IMR-90 (cell line): ENCODE measurements at regions not wholly inside any gene's neighbourhood (a gene's known extent, or its start where the extent isn't known, plus 50 kb on each side); places are given as distances from the start of the nearest gene placed in this dataset.

Experiments
- ATAC-seq: fragments of 200-7000 bp; cut with Tn5 transposase; 2 replicates; pipeline ENCODE4 v1.9.1; 2020; ENCODE audit warnings: low read depth, mild to moderate bottlenecking, moderate library complexity
- BruUV-seq: library from RNA; stranded (reverse); fragments of 400-500 nt; replicated peaks from 2 replicates; lab custom pipeline; 2021; lab: Mats Ljungman, UMichigan
- CTCF ChIA-PET: fragments of 300-600 bp; formaldehyde crosslinking; extraction: SDS; loops from one replicate; lab custom pipeline; 2021; ENCODE audit warnings: antibody characterized with exemption; lab: Yijun Ruan, JAX
- POLR2A ChIA-PET: fragments of 300-600 bp; sonication (Branson Sonifier 250); formaldehyde crosslinking; loops from one replicate; lab custom pipeline; 2022; ENCODE audit warnings: antibody characterized with exemption; ENCODE audit not compliant: unreplicated experiment; lab: Charles Lee
- DNase-seq: peaks from one replicate; pipeline ENCODE4 v3.0.0; 2013
- H2AFZ ChIP-seq: replicated peaks from 2 replicates; pipeline ENCODE3; 2013; ENCODE audit warnings: low read length, mild to moderate bottlenecking; ENCODE audit not compliant: poor library complexity
- H2AK5ac ChIP-seq: 2 replicates; pipeline ENCODE4 v1.6.1; 2013; ENCODE audit warnings: low read depth, low read length, inconsistent platforms
- H2AK9ac ChIP-seq: replicated peaks from 2 replicates; pipeline ENCODE3; 2013; ENCODE audit warnings: mild to moderate bottlenecking, low read depth, low read length, moderate library complexity; ENCODE audit not compliant: poor library complexity
- H2BK120ac ChIP-seq: 2 replicates; pipeline ENCODE4 v1.6.1; 2013; ENCODE audit warnings: low read depth, low read length, inconsistent platforms
- H2BK15ac ChIP-seq: 3 replicates; pipeline ENCODE4 v1.6.1; 2013; ENCODE audit warnings: low read depth, low read length, inconsistent platforms
- H2BK20ac ChIP-seq: 2 replicates; pipeline ENCODE4 v1.6.1; 2013; ENCODE audit warnings: low read depth, mild to moderate bottlenecking, inconsistent platforms, low read length, moderate library complexity
- H2BK5ac ChIP-seq: 2 replicates; pipeline ENCODE4 v1.6.1; 2013; ENCODE audit warnings: mild to moderate bottlenecking, low read depth, low read length, inconsistent platforms; ENCODE audit not compliant: poor library complexity, severe bottlenecking
- H3K14ac ChIP-seq: replicated peaks from 2 replicates; pipeline ENCODE4 v1.6.1; 2013; ENCODE audit warnings: low read depth, low read length, inconsistent platforms
- H3K18ac ChIP-seq: 2 replicates; pipeline ENCODE4 v1.6.1; 2013; ENCODE audit warnings: low read depth, low read length, control low read depth
- H3K23ac ChIP-seq: 2 replicates; pipeline ENCODE4 v1.6.1; 2013; ENCODE audit warnings: low read depth, low read length, inconsistent platforms
- H3K27ac ChIP-seq: 2 replicates; pipeline ENCODE4 v1.5.1; 2013; ENCODE audit warnings: mild to moderate bottlenecking, control low read depth, low read length; ENCODE audit not compliant: insufficient read depth
- H3K27me3 ChIP-seq: 2 replicates; pipeline ENCODE4 v1.6.1; 2013; ENCODE audit warnings: low read length; ENCODE audit not compliant: control insufficient read depth, insufficient read depth
- H3K36me3 ChIP-seq: 2 replicates; pipeline ENCODE4 v1.6.1; 2013; ENCODE audit warnings: low read length, mixed read lengths; ENCODE audit not compliant: control insufficient read depth, insufficient read depth
- H3K4ac ChIP-seq: 2 replicates; pipeline ENCODE4 v1.6.1; 2013; ENCODE audit warnings: low read depth, low read length, inconsistent platforms
- H3K4me1 ChIP-seq: 2 replicates; pipeline ENCODE4 v1.6.1; 2013; ENCODE audit warnings: low read length, mixed read lengths; ENCODE audit not compliant: control insufficient read depth, insufficient read depth
- H3K4me2 ChIP-seq: 2 replicates; pipeline ENCODE4 v1.6.1; 2013; ENCODE audit warnings: low read depth, mild to moderate bottlenecking, control low read depth, low read length, moderate library complexity
- H3K4me3 ChIP-seq: 2 replicates; pipeline ENCODE4 v1.5.1; 2013; ENCODE audit warnings: low read depth, mild to moderate bottlenecking, control low read depth, low read length, moderate library complexity; ENCODE audit not compliant: insufficient read depth
- H3K56ac ChIP-seq: 2 replicates; pipeline ENCODE4 v1.6.1; 2013; ENCODE audit warnings: low read length, inconsistent platforms; ENCODE audit not compliant: insufficient read depth; ENCODE audit errors: extremely low read depth
- H3K79me1 ChIP-seq, 2 experiments: 2 replicates each; pipeline ENCODE4 v1.6.1; 2013; ENCODE audit warnings: low read length in 2 of 2, inconsistent platforms in 1 of 2, low read depth in 1 of 2
- H3K9ac ChIP-seq: 2 replicates; pipeline ENCODE4 v1.6.1; 2013; ENCODE audit warnings: low read depth, low read length, control low read depth
- H3K9me1 ChIP-seq: 2 replicates; pipeline ENCODE4 v1.6.1; 2013; ENCODE audit warnings: low read length, inconsistent platforms; ENCODE audit not compliant: insufficient read depth
- H3K9me3 ChIP-seq: 2 replicates; pipeline ENCODE4 v1.6.1; 2013; ENCODE audit warnings: low read length; ENCODE audit not compliant: control insufficient read depth, insufficient read depth
- H4K20me1 ChIP-seq: 2 replicates; pipeline ENCODE4 v1.6.1; 2013; ENCODE audit warnings: low read length, inconsistent platforms; ENCODE audit not compliant: insufficient read depth
- H4K5ac ChIP-seq: 2 replicates; pipeline ENCODE4 v1.6.1; 2013; ENCODE audit warnings: mild to moderate bottlenecking, low read depth, low read length, control low read depth
- H4K8ac ChIP-seq, 2 experiments: 2 replicates each; pipeline ENCODE4 v1.6.1; 2013; ENCODE audit warnings: low read depth in 2 of 2, low read length in 2 of 2, control low read depth in 1 of 2, inconsistent platforms in 1 of 2
- H4K91ac ChIP-seq: 2 replicates; pipeline ENCODE4 v1.6.1; 2013; ENCODE audit warnings: low read depth, low read length, inconsistent platforms; ENCODE audit not compliant: insufficient read depth
- BHLHE40 ChIP-seq: fragments of 150-350 bp; IDR thresholded peaks from 2 replicates; pipeline ENCODE4 v1.6.1; 2016; ENCODE audit warnings: mild to moderate bottlenecking, low read depth, low read length
- CEBPB ChIP-seq: IDR thresholded peaks from 2 replicates; pipeline ENCODE4 v1.6.1; 2012; ENCODE audit warnings: low read depth, low read length, improper control_type of control experiment
- CHD1 ChIP-seq: IDR thresholded peaks from 2 replicates; pipeline ENCODE4 v1.6.1; 2012; ENCODE audit warnings: low read depth, low read length, improper control_type of control experiment
- ELK1 ChIP-seq: fragments of 150-350 bp; IDR thresholded peaks from 2 replicates; pipeline ENCODE4 v1.6.1; 2016; ENCODE audit warnings: low read depth, mild to moderate bottlenecking, low read length, moderate library complexity, borderline replicate concordance
- FOS ChIP-seq: fragments of 150-350 bp; IDR thresholded peaks from 2 replicates; pipeline ENCODE4 v1.6.1; 2016; ENCODE audit warnings: low read depth, low read length
- MAFK ChIP-seq: IDR thresholded peaks from 2 replicates; pipeline ENCODE4 v1.6.1; 2012; ENCODE audit warnings: low read depth, low read length, improper control_type of control experiment
- MAZ ChIP-seq: IDR thresholded peaks from 2 replicates; pipeline ENCODE4 v1.6.1; 2012; ENCODE audit warnings: low read depth, mild to moderate bottlenecking, low read length, improper control_type of control experiment, moderate library complexity, borderline replicate concordance
- MXI1 ChIP-seq: IDR thresholded peaks from 2 replicates; pipeline ENCODE4 v1.6.1; 2012; ENCODE audit warnings: low read depth, mild to moderate bottlenecking, low read length, moderate library complexity, borderline replicate concordance
- NFE2L2 ChIP-seq: fragments of 150-350 bp; IDR thresholded peaks from 2 replicates; pipeline ENCODE4 v1.6.1; 2016; ENCODE audit warnings: low read depth, mild to moderate bottlenecking, low read length
- POLR2A ChIP-seq: IDR thresholded peaks from 2 replicates; pipeline ENCODE4 v1.6.1; 2012; ENCODE audit warnings: mild to moderate bottlenecking, low read depth, low read length
- RAD21 ChIP-seq: IDR thresholded peaks from 2 replicates; pipeline ENCODE4 v1.6.1; 2012; ENCODE audit warnings: low read length, improper control_type of control experiment
- RCOR1 ChIP-seq: IDR thresholded peaks from 2 replicates; pipeline ENCODE4 v1.6.1; 2012; ENCODE audit warnings: mild to moderate bottlenecking, low read length, improper control_type of control experiment; ENCODE audit not compliant: insufficient replicate concordance
- RFX5 ChIP-seq: IDR thresholded peaks from 2 replicates; pipeline ENCODE4 v1.8.0; 2012; ENCODE audit warnings: low read depth, mild to moderate bottlenecking, low read length, moderate library complexity
- SMC3 ChIP-seq: fragments of 150-350 bp; IDR thresholded peaks from 2 replicates; pipeline ENCODE4 v1.6.1; 2016; ENCODE audit warnings: low read depth, mild to moderate bottlenecking, antibody characterized with exemption, low read length, moderate library complexity
- WGBS, 2 experiments: methylation state at CpG; one replicate each; pipeline versions ENCODE4 v1.1.5 to v1.1.7; 2013; ENCODE audit warnings: missing lambda C conversion rate in 2 of 2; ENCODE audit not compliant: insufficient read length in 1 of 2; ENCODE audit errors: extremely low coverage in 2 of 2; 5-methylcytosine and 5-hydroxymethylcytosine counted together
- dilution Hi-C: fragments of 300-500 bp; cut with HindIII; formaldehyde crosslinking; loops from one replicate; pipeline ENCODE4 v1.14.3; 2018; ENCODE audit warnings: low sequenced_read_pairs; ENCODE audit not compliant: unreplicated experiment
- in situ Hi-C: fragments of 300-500 bp; cut with MboI; formaldehyde crosslinking; loops from 3 replicates; pipeline ENCODE4 v1.14.3; 2019; ENCODE audit warnings: low sequenced_read_pairs, inconsistent platforms, mixed read lengths
- intact Hi-C: fragments of 100-400 bp; cut with micrococcal nuclease; formaldehyde crosslinking; loops from 2 replicates; pipeline ENCODE4 v1.10.0; 2022
- TF ChIP-seq, protein P1 (sequence below): conservative IDR thresholded peaks from 2 replicates; pipeline ENCODE4 v1.5.1; 2012; ENCODE audit warnings: mild to moderate bottlenecking, low read depth, low read length, improper control_type of control experiment
- TF ChIP-seq, protein P2 (sequence below): fragments of 150-350 bp; IDR thresholded peaks from 2 replicates; pipeline ENCODE4 v1.6.1; 2017; ENCODE audit warnings: mild to moderate bottlenecking, antibody characterized with exemption, low read length, low read depth

GRCh38 chr6:71768356-71768755 lies 118.0 kb upstream of the RIMS1 start:
- H2AFZ ChIP-seq, result no peak overlapping the region
- H3K4ac ChIP-seq, result no peak overlapping the region
- POLR2A ChIA-PET, result no interaction called here
- dilution Hi-C loops (no loop called here), intact Hi-C loops (no loop called here), in situ Hi-C loops (no loop called here)
- CTCF ChIA-PET, result no interaction called here
- no TSS peak for BruUV-seq
- DNase-seq (no peak), ATAC-seq (no peak)
- no peaks in the 10 kb centered on the region for H3K4me1 ChIP-seq
- H3K14ac ChIP-seq, result no peak overlapping the region
- H3K79me1 ChIP-seq, result no peaks in the 10 kb centered on the region
- H3K27ac ChIP-seq, result no peak overlapping the region
- H3K4me2 ChIP-seq, result no peak overlapping the region
- H3K18ac ChIP-seq, result no peak overlapping the region
- H3K23ac ChIP-seq, result no peak overlapping the region
- H3K36me3 ChIP-seq, result no peaks in the 10 kb centered on the region
- TF ChIP-seq NFE2L2, result no peak
- TF ChIP-seq CHD1, result no peak
- TF ChIP-seq RFX5, result no peak
- no peak for TF ChIP-seq MAZ
- no peak for TF ChIP-seq CEBPB
- TF ChIP-seq ELK1, result no peak
- TF ChIP-seq, protein P1, sequence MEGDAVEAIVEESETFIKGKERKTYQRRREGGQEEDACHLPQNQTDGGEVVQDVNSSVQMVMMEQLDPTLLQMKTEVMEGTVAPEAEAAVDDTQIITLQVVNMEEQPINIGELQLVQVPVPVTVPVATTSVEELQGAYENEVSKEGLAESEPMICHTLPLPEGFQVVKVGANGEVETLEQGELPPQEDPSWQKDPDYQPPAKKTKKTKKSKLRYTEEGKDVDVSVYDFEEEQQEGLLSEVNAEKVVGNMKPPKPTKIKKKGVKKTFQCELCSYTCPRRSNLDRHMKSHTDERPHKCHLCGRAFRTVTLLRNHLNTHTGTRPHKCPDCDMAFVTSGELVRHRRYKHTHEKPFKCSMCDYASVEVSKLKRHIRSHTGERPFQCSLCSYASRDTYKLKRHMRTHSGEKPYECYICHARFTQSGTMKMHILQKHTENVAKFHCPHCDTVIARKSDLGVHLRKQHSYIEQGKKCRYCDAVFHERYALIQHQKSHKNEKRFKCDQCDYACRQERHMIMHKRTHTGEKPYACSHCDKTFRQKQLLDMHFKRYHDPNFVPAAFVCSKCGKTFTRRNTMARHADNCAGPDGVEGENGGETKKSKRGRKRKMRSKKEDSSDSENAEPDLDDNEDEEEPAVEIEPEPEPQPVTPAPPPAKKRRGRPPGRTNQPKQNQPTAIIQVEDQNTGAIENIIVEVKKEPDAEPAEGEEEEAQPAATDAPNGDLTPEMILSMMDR, result no peak
- no peak for TF ChIP-seq MXI1
- TF ChIP-seq BHLHE40, result no peak
- TF ChIP-seq FOS, result no peak
- TF ChIP-seq, protein P2, sequence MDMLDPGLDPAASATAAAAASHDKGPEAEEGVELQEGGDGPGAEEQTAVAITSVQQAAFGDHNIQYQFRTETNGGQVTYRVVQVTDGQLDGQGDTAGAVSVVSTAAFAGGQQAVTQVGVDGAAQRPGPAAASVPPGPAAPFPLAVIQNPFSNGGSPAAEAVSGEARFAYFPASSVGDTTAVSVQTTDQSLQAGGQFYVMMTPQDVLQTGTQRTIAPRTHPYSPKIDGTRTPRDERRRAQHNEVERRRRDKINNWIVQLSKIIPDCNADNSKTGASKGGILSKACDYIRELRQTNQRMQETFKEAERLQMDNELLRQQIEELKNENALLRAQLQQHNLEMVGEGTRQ, result no peak
- TF ChIP-seq RAD21, result no peak
- no peak for TF ChIP-seq POLR2A
- TF ChIP-seq MAFK, result no peak
- TF ChIP-seq RCOR1, result no peak
- no peak for TF ChIP-seq SMC3
- H3K9me3 ChIP-seq, result no peaks in the 10 kb centered on the region
- no peaks in the 10 kb centered on the region for H4K20me1 ChIP-seq
- H2BK20ac ChIP-seq, result no peak overlapping the region
- H3K9ac ChIP-seq, result no peak overlapping the region
- H3K56ac ChIP-seq, result no peak overlapping the region
- no peak overlapping the region for H4K5ac ChIP-seq
- H3K27me3 ChIP-seq, result no peaks in the 10 kb centered on the region; the same call in 1 of the 2 replicates
- no peak overlapping the region for H2BK15ac ChIP-seq
- no peaks in the 10 kb centered on the region for H3K9me1 ChIP-seq
- H4K8ac ChIP-seq, result no peak overlapping the region
- H2AK5ac ChIP-seq, result no peak overlapping the region
- WGBS, 2 experiments, result no CpG with 5 or more reads among the region's 1 CpG
- no peak overlapping the region for H2BK5ac ChIP-seq
- H2BK120ac ChIP-seq, result no peak overlapping the region
- no peak overlapping the region for H4K91ac ChIP-seq
- no peak overlapping the region for H2AK9ac ChIP-seq
- no peak overlapping the region for H3K4me3 ChIP-seq
